ENCODE measurements at regions not wholly inside any gene's neighbourhood (a gene's known extent, or its start where the extent isn't known, plus 50 kb on each side); places are given as distances from the start of the nearest gene placed in this dataset.

DNA sequence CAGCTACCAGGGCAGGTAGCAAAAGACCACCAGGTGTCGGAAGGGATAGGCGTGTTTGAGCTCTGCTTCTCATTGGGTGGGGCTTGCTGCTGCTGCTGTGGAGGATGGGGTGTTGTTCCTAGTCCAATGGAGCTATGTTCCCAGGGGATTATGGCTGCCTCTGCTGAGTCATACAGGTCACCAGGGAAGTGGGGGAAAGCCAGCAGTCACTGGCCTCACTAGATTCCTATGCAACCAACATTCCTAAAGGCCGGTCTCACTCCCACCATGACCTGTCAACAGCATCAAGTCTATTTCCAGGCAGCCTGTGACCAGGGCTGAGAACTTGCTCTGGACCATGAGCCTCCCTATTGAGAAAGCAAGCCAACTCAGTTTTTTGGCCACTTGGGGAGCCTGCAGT, 1160.8 kb downstream of the REEP3 start:
- no peak for TF ChIP-seq POLR2A (IDR thresholded peaks at IDR 0.05)
- TF ChIP-seq EP300 (IDR thresholded peaks at IDR 0.05): no peak
- TF ChIP-seq, protein P1, sequence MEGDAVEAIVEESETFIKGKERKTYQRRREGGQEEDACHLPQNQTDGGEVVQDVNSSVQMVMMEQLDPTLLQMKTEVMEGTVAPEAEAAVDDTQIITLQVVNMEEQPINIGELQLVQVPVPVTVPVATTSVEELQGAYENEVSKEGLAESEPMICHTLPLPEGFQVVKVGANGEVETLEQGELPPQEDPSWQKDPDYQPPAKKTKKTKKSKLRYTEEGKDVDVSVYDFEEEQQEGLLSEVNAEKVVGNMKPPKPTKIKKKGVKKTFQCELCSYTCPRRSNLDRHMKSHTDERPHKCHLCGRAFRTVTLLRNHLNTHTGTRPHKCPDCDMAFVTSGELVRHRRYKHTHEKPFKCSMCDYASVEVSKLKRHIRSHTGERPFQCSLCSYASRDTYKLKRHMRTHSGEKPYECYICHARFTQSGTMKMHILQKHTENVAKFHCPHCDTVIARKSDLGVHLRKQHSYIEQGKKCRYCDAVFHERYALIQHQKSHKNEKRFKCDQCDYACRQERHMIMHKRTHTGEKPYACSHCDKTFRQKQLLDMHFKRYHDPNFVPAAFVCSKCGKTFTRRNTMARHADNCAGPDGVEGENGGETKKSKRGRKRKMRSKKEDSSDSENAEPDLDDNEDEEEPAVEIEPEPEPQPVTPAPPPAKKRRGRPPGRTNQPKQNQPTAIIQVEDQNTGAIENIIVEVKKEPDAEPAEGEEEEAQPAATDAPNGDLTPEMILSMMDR (IDR thresholded peaks at IDR 0.05): no peak
- no peak for TF ChIP-seq POLR2AphosphoS5 (IDR thresholded peaks at IDR 0.05)
